NOMO-1 treated with dmso at 0.1 percent for 144 hours (cell line): ENCODE measurements at regions not wholly inside any gene's neighbourhood (a gene's known extent, or its start where the extent isn't known, plus 50 kb on each side); places are given as distances from the start of the nearest gene placed in this dataset.
"Not testable (repeated sequence)": the region's sequence is repeated elsewhere in the genome, so short reads cannot be mapped to it uniquely, and the experiment has no call there.

ENCODE experiments used
- DNase-seq: peaks from one replicate; lab custom pipeline; 2025; ENCODE audit not compliant: unreplicated experiment; lab: John Stamatoyannopoulos, UW

DNA sequence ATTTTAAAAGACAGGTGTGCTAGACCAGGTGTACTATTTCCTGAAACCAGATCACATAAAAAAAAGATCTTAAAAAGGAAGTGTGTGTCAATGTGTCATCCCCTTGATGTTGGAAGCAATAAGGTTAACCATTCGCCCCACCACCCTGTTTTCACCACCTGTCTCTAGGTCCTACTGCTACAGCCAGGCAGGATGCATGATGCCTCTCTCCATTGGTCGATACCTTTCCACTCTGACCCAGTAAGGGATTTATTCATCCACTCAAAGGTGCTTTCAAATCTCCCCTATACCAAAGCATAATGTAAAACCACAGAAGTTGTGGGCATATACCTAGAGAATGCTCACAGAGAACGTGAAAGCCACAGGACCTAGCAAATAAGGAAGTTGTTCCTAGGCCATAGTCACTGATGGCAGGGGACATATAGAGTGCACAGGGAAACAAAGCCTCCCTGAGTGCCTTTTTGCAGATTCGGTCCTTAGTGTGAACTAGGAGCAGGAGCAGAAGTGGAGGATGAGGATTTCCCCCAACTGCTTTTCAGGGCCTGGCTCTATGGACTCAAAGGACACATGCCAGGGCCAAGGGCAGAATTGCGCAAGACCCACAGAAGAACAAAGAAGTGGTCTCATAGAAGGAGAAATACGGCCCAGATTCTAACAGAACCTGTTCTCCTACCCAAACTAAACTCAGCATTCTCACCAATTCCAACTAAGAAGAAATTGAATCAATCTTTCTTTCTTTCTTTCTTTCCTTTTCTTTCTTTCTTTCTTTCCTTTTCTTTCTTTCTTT is 631.5 kb upstream of the NRP1 start:
- no peak for DNase-seq

DNA sequence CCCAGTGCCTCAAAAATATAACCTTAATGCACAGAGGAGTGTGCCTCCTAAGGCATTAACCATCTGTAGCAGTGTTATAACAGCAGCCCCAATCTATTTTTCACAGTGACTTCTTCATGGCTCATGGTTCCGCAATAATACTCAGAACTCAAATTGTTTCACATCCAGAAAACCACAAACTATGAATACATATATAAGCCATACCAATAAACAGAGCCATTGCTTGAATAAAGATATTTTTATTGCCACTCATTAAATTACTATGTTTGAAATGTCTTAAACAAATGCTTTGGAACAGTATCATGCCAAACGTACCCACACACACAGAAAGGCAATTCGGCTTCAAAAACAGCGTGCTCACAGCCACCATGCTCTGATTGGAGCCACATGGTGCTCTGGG is 629.3 kb upstream of the NRP1 start:
- no peak for DNase-seq

DNA sequence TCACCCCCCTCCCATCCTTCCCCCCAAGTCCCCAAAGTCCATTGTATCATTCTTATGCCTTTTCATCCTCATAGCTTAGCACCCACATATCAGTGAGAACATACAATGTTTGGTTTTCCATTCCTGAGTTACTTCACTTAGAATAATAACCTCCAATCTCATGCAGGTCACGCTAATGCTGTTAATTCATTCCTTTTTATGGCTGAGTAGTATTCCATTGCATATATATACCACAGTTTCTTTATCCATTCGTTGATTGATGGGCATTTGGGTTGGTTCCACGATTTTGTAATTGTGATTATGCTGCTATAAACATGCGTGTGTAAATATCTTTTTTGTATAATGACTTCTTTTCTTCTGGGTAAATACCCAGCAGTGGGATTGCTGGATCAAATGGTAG is 621.9 kb upstream of the NRP1 start:
- DNase-seq, result not testable (repeated sequence)

DNA sequence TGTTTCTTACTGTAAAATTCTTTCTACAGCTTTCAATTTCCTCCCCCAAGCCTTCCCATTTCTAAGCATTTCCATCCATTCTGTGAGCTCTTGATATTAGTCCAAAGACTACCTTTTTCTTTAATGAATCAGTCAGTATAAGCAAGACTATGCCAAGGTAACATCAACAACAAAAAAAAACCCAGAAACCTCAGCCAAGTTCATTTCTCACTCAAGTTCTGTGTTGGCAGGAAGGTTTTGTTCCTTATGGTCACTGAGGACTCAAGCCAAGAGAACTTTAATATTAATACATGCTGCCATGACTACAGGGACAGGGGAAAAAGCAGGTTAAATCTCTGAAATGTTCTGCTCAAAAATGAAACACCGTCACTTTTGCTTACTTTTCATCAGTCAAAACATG is 621.2 kb upstream of the NRP1 start:
- no peak for DNase-seq

DNA sequence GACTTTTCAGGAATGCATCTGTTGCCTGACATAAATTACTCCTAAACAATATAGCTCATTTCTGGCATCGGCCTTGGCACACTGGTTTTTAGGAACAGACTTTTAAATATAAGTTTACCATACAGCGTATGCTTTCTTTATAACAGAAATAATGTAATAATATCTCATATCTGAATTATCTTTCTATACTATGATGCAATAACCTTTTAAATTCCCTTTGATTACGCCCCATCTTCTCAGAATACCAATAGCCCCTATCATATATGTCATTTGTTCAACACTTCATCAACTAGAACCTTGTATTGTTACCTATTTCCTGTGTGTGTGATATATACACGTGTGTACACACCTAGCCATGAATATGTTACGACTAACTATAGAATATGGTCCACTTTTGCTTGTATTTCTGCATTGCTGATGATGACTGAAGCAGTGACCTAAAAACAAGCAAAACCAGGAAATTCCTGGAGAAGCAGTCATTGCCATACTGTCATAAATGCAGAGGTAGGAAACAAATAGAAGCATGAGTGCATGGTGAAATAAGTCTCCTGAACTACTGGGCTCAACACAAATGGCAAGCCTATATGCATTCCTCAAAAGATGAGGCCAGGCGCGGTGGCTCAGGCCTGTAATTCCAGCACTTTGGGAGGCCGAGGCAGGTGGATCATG is 618.4 kb upstream of the NRP1 start:
- no peak for DNase-seq

DNA sequence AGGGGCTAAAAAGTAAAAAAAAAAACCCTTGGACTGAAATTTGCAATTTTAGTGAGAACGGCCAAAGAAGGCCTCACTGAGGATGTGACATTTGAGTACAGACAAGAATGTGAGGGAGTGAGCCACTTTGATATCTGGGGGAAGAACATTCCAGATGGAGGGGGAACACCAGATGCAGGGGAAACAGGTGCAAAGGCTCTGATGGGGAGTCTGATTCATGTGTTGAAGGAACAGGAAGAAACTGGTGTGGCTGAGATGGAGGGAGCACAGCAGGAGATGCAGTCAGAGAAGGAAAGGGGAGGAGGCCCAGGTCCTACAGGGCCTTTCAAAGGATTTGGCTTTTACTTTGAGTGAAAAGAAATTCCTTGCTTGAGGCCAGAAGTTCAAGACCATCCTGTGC is 615.7 kb upstream of the NRP1 start:
- DNase-seq, result no peak

DNA sequence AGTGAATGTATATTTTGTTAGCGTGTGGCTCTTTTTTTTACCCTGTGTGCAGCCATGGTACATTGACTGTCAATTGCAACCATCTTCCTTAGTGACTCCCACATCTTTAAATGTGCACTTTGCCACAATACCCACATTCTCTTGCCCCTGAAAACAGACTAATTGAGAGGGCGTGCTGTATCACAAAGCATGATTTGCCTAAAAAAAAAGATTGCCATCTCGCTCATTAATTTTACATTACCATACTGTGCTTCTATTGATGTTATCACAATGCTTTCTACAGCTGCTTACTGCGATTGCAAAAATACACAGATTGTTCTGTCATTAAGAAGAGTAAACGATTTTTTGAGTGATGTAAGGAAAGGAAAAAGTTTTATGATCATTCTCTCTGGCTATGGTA is 613.1 kb upstream of the NRP1 start:
- DNase-seq, result no peak

DNA sequence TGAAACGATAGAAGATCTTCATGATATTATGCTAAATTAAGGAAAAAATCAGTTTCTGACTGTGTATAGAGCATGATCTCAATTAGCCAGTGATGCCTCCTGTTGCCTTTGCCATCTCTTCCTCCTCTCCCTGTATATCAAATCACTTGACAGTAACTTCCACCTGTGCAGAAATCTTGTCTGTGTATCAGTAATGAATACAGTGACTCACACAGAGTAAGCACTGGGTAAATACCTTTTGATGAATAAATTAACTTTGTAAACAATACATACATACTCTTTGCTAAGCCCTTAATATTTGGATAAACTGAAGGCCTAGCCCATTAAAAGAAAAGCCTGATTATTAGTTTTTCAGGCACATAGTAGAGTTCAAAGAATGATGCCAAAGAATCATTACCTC is 610.6 kb upstream of the NRP1 start:
- DNase-seq, result no peak

DNA sequence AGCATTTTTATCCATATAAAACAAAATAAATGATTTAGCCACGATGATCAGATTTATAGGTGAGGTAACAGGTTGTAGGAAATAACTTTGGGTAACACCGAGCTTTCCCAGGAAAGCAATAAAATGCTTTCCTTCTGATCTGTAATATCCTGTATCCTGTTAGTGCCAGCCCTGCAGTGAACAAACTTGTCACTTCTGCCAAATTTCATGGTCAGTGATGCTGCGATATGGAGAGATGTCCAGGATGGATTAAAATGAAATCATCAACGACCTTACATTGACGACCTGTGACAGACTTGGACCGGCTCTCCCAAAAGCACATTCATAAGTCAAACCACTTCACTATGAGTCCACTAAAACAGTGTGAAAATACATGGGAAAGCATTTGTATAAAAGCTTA is 608.0 kb upstream of the NRP1 start:
- no peak for DNase-seq

DNA sequence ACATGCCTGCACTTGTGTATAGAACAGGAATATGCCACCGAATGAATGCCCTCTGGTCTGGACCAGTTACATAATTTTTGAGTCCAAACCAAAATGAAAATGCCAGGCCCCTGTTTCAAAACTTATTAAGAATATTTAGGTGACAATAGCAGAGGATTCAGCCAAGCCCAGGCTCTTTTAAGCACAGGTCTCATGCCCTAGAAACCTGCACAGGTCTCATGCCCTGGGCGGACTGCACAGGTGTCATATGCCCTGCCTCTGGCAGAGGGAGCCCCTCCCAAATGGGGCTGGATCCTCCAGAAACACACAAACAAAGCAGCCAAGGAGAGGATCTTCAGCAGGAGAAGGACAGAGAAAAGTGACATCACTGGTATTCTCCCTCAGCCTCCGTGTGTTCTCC is 605.4 kb upstream of the NRP1 start:
- DNase-seq, result no peak

DNA sequence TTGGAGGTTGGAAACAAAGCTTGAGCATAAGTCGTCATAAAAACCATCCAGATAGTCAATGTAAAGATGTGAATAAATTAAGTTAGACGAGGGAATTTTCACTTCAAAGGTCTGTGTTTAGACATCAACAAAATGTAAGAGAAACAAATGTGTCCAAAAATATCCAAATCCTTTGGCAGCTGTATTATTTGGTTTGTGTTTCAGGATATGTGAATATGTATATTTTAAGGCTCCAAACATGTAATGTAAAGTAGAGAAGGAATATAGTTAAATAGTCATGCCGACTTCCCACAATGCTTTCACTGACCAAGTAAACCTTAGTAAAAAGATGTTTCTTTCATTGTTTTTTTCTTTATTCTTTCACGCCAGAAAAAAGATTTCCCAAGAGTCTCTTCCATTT is 604.9 kb upstream of the NRP1 start:
- DNase-seq, result no peak

DNA sequence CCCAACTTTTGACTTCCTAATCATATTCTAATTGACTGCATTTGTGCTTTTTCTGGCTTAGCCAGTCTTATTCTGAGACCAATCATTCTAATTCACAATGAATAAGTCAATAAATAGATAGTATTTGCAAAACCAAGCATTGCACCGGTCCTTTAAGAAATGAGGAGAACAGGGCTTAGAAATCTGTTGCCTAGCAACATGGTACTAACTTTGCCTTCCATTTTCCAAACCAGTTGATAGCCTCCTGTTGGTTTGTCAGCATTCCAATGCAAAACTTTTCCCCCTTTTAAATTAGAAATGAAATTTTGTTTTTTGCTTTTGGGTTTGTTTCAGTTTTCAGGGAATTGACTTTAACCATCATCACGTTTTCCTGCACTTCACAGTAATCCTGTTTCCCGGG is 603.5 kb upstream of the NRP1 start:
- no peak for DNase-seq

DNA sequence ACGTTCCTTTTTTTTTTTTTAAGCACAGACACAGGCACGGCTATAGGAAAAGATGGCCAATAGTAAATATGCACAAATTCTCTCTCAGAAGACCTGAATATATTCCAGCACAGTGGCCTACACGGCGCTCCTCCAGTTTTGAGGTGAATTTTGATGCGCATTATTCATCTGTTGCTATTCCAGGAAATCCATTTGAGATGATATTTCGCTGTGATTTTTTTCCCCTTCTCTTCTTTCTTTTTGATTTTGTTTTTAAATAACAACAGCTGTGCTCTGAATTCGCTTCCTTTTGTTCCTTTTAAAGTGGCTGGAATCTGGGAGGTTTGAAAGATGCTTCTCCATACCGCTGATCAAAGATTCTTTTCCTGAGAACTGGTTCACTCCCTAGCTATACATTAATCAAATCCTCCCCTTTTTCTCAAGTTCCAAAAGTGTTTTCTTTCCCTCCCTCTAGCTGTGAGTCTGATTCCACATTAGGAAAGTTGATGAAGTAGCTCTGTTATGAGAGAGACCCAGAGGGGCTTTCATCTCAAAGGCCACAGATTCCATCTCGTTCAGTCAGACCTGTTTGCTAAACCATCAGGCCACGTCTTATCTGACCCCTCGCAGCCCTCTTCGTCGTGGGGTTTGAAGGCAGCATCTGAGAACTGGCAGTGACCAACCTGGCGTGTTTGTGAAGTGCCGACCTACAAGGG is 602.7 kb upstream of the NRP1 start:
- no peak for DNase-seq

DNA sequence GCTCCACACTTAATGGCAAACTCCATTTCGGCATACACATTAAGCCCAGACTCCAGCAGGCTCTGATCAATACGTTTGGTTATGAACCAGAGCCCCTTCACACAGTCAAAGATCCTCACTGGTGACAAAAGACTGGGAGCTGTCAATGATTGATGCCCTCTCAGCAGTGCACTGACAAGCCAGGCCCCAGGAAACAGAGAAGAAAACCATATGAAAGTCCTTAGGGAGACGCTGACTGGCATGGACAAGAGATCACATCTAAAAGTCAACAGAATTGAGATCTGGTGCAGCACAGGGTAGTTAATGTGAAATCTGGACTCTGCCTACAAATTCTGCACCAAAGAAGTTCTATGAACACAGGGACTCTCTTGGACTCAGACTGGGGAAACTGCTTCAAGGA is 600.9 kb upstream of the NRP1 start:
- DNase-seq, result no peak

DNA sequence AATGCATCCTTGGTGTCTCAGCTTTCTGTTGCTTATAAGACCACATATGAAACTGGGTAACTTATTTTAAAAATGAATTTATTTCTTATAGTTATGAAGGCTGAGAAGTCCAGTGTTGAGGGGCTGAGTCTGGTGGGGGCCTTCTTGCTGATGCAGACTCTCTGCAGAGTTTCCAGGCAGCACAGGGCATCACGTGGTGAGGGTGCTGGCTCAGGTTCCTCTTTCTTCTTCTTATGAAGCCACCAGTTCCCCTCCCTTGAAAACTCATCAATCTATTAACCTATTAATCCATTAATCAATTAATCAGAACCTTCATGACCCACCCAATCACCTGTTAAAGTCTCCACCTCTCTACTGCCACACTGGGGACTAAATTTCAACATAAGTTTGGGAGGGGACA is 595.6 kb upstream of the NRP1 start:
- no peak for DNase-seq

DNA sequence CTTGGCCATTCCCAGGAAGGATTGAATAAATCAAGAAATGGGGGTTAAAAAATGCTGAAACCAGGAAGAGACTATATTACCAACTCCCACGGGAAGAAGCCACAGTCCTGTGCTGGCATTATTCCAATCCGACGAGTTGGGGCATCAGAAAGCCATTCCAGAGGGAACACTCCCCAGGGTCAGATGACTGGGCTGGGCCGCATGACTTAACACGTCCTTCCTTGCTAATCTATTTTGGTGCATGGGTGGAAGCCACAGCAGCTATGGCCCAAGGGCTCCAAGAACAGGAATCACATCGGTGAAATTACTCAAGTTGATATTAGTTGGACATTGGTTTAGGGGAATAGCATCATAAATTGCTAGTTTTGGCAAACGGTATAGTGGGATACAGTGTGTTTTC is 592.9 kb upstream of the NRP1 start:
- no peak for DNase-seq

DNA sequence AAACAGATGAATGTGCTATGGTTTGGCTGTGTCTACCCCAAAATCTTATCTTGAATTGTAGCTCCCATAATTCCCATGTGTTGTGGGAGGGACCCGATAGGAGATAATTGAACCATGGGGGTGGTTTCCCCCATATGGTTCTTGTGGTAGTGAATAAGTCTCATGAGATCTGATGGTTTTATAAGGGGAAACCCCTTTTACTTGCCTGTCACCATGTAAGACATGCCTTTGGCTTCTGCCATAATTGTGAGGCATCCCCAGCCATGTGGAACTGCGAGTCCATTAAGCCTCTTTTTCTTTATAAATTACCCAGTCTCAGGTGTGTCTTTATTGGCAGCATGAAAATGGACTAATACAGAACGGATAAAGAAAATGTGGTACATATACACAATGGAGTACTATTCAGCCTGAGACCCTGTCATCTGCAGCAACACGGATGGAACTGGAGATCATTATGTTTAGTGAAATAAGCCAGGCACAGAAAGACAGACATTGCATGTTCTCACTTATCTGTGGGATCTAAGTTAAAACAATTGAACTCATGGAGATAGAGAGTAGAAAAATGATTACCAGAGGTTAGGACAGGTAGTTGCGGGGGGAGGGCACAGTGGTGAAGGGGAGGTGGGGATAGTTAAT is 587.6 kb upstream of the NRP1 start:
- DNase-seq, result no peak

DNA sequence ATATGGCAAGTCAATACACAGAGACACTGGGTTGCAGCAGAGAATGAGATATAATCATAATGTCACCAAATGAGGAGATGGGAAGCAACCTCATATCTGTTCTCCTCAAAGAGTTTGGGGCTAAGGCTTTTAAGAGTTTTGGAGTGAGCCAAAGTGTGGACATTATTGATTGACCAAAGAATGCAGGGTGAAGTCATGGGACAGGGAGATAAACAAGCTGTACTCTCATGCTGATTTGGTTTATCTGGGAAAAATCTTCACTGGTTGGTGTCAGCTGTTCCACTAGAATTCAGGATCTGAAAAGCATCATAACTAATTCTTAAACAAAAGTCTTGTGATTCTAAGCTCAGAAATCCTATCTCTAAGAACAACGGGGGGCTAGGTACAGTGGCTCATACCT is 585.9 kb upstream of the NRP1 start:
- no peak for DNase-seq

DNA sequence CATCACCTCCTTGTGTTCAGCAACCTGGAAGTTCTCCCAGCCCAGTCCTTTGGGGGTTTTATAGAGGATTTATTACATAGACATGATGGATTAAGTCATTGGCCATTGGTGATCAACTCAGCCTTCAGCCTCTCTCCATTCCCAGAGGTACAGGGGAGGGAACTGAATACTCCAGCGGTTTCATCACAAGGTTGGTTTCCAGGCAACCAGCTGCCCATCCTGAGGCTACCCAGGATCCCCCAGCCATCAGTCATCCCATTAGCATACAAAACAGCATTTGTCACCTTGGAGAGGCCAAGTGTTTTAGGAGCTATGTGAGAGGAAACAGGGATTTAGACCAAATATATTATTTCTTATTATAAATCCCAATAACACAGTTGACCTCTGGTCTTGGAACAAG is 584.8 kb upstream of the NRP1 start:
- no peak for DNase-seq

DNA sequence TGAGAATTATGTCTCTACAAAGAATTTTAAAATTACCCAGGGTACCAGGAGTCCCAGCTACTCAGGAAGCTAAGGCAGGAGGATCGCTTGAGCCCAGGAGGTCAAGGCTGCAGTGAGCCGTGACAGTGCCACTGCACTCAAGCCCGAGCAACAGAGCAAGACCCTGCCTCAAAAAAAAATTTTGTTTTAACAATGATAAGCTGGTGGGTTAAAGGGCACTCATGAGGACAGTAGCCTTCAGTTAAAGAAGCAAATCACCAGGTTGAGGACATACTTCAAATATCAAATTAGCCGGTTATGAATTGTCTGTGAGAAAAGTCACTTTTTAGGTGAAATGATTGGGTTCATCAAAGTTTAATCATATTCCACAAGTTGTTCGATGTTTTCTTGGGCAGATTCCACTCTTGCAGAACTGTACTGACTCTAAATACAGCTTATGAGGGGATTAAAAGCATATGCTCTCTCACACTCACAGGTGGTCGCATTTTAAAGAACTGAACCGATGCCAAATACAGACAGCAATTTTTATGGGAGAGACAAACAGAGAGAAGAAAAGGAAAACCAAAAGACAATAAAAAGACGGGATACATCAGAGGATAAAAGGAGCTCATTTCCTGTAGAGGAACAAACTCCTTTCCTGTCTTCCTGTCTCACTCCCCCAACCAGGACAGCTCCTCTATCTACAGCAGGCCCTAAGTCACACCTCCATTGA is 582.8 kb upstream of the NRP1 start:
- no peak for DNase-seq

DNA sequence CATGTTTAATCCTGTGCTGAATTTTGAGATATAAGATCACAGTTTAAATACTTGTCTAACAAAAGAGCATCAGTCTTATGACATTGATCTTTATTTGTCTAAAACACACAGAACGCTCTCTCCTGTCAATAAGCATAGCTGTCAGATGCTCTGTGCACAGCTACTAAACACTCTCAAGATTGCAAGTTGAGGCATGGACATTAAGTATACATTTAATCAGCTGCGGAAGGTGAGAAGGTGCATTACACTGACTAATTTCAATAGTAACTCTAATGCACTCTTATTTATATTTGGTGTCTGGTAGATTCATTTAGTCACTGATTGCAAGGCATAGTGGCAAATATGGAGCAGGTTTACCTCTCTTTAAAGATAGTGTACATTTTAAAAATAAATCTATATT is 580.3 kb upstream of the NRP1 start:
- DNase-seq, result no peak
